ENCODE measurements at regions not wholly inside any gene's neighbourhood (a gene's known extent, or its start where the extent isn't known, plus 50 kb on each side); places are given as distances from the start of the nearest gene placed in this dataset.

DNA sequence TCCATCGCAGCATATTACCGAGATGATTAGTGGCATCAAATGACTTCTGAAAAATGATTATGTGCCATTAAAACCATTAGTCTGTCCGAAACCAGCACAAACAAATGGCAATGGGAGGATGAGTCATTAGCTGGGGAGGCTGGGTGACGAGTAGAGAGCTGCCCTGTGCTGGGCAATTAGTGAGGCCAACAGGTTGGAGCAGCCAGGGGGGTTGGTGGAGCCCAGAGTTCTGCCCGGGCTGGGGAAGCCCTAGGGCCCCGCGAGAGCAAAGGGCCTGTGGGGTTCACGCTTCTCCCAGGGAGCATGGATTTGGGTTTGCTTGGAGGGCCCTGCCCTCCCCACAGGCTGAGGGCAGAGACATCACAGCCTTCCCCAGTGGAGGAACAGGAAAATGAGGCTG is 152.1 kb upstream of the RPL38 start:
- DNase-seq (ENCODE audit: low spot score), result no peak

- DNase-seq (ENCODE audit: low spot score), result no peak
Measured at GRCh38 chr17:74052993-74053711, 150.3 kb upstream of the RPL38 start.

- DNase-seq (ENCODE audit: low spot score), result no peak
Measured at GRCh38 chr17:74053712-74054078, 149.8 kb upstream of the RPL38 start.

DNA sequence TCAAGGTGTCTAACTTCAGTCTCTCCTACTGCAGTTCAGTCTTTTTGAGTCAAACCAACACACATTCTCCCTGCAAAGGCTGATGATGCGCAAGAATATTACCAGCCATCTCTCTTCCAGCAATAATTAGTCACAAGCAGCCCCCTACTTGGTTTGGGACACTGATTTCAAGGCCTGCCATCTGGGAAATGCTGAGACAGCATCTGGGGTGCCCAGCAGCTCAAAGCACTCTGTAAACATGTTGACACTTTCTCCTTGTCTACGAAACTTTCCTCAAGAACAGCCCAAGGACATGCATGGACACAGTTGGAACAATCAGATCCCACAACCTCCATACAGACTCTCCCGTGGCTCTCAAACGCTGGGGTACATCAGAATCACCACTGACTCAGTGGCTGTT is 149.2 kb upstream of the RPL38 start:
- DNase-seq (ENCODE audit: low spot score), result no peak

GRCh38 chr17:74055508-74056160 is 147.8 kb upstream of the RPL38 start:
- DNase-seq (ENCODE audit: low spot score), result no peak

GRCh38 chr17:74059479-74060240 is 143.8 kb upstream of the RPL38 start:
- DNase-seq (ENCODE audit: low spot score), result no peak

DNA sequence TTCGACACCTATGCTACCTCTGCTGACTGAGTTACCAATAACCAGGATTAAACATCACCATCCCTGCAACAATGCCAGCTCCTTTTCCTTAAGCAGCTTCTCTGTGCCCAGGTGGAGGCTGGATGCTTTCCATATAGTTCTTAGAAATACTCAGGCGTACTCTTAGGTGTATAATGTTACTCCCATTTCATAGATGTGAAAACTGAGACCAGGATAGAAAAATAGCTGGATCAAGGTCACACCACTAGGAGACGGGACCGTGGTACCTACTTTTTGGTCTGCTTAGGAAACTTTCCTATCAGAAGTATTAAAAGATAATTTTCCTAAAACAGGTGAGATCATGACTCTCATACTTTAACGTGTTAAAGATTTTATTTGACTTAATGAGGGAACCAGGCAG is 141.7 kb upstream of the RPL38 start:
- DNase-seq (ENCODE audit: low spot score), result no peak

GRCh38 chr17:74062234-74062633 is 141.2 kb upstream of the RPL38 start:
- DNase-seq (ENCODE audit: low spot score), result no peak

GRCh38 chr17:74063439-74063838 is 140.0 kb upstream of the RPL38 start:
- DNase-seq (ENCODE audit: low spot score), result no peak

DNA sequence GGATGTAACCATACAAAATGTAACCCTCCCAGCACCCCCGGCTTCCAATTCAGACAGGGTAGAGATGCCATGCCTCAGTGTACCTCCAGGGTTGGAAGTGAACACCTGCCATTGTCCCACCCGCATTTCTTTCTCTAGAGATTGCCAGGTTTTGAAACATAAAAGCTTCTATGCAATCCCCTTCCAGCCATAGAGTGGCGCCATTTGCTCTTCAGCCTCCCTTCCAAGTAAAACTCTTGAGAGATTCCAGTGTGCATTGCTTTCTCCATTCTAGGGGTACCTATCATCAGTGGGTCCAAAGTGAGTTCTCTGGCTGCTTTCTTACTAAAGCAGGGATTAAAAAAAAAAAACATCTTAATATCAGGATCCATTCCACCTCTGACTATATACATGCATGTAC is 133.1 kb upstream of the RPL38 start:
- no peak for DNase-seq (ENCODE audit: low spot score)

DNA sequence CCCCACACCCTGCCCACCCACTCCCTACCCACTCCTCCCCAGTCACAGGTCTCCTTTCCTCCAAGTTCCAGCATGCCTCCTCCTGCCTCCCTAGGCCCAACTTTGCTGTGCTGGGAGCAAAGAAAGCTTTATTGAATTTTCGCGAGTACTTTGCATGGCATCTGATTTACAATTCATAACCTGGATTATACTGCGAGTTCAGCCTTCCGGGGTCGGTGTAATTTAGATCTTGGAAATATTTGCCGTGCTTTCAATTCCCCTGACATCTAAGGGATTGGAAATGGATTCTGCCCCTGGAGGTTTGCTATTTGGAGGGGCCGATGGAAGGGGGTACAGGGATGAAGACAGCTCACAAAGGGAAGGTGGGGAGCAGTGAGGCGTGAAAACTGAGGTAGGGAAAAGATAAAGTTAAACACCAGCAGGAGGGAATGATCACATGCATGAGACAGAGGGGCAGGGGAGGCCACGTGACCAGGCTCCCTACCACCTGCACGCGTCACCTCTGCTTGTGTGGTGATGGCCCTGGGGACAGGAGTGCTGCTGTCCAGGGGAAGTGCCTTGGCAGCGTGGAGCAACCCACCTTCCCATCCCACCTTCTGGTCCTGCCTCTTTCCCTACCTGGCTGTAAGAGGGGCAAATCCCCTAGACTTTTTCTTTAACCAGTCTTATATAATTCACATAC is 132.3 kb upstream of the RPL38 start:
- no peak for DNase-seq (ENCODE audit: low spot score)

GRCh38 chr17:74072340-74072739 is 131.1 kb upstream of the RPL38 start:
- no peak for DNase-seq (ENCODE audit: low spot score)

GRCh38 chr17:74076446-74076845 is 127.0 kb upstream of the RPL38 start:
- no peak for DNase-seq (ENCODE audit: low spot score)

GRCh38 chr17:74077231-74077630 is 126.2 kb upstream of the RPL38 start:
- no peak for DNase-seq (ENCODE audit: low spot score)

DNA sequence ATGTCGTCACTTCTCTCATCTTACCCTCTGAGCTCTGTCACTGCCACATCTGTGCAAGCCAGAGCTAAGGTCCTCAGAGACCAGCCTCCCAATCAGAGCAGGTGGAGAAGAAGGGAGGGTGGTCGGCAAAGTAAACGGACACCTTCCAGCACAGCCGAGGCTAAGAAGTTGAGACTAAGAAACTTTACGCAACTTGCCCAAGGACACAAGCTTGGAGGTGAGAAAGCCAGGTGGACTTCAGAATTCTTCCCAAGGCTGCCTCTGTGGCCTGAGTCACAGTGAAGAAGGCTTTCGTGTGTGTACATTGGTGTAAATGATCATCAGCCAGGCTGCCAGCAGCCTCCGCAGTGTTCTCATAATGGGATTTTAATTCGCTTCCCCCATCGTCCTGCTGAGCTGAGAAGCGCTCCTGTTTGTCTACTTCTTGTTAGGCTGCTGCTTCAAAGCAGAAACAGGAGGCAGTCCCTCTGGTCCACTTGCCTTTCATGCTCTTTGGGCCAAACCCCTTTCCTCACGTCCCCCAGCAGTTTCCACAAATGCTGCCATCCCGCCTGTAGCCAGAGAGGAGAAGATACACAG is 125.0 kb upstream of the RPL38 start:
- no peak for DNase-seq (ENCODE audit: low spot score)

- DNase-seq (ENCODE audit: low spot score), result no peak
Measured at GRCh38 chr17:74079537-74080300, 123.8 kb upstream of the RPL38 start.

DNA sequence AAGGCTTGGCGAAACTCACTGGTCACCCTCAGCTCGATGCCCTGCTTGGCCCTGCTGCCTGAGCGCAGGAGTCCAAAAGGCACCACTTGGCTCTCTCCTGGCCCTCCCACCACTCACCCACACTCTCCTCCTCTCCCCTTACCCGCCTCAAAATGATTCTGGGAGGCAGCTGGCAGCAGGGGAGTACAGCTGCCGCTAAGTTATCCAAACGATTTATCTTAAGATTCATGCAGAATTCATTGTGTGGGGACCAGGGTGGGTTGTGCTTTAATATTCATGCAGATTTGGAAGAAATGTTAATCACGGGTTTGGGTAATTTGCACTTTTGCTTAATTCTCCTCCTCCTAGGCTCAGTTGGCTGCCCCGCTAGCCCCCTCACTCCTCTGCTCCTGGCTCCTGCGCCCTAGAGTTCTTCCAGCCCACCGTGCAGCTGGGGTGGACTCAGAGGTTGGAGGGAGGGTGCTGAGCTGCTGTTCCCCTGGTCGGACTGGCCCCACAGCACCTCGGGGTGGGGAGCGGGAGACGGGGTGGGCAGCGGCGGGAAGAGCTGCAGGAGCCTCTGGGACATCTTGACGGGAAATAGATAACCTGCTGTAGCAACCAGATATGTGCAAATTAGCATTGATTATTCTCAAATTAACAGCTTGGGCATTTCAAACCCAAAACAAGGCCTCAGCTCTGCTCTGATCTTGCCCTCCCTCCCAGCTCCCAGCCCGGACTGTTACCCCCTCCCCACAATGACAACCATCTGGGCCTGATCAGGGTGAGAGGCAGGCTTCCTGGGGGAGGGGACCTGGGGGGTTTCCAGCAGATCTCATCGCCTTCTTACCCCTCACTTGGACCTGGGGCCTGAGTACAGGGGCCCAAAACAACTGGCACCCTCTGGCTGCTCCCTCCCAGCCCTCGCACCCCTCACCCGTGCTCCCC is 122.6 kb upstream of the RPL38 start:
- DNase-seq (ENCODE audit: low spot score), result no peak

DNA sequence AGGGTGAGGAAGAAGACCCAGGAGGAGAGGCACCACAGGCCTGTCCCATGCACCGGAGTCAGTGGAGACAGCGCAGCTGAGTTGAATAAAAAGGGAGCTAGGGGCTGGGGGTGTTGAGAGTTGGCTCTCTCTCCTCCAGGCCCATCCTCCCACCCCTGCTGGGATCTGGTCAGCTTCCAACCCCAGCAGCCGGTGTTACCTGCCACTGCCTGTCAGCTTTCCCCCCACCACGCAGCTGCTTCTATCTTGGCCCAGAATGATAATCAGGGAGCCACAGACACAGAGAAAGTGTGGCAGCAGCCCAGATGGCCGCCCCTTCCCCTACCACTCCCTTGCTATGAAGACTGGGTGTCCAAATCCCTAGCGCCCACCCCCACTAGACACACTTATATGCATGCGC is 120.6 kb upstream of the RPL38 start:
- DNase-seq (ENCODE audit: low spot score), result no peak

DNA sequence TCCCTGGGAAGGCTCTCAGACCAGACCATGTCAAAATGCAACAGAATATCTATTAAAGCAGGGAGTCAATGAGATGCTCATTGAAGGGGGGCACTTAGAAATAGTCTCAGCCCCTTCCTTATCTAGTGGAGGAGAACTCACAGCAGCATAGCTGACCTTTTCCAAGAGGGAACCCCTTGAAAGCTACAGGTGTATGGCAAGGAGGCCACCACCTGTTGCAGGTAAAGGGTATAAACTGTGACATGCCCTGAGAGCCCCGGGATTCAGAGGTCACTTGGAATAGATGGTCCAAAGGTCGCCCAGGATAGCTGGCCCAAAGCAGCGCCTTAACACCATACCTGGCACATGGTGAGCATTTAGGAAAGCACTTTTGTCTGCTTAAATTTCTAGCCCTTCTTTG is 120.2 kb upstream of the RPL38 start:
- DNase-seq (ENCODE audit: low spot score), result no peak

- no peak for DNase-seq (ENCODE audit: low spot score)
Measured at GRCh38 chr17:74085434-74085833, 118.0 kb upstream of the RPL38 start.

All from AG08395 (cell line).